ENCODE measurements at regions not wholly inside any gene's neighbourhood (a gene's known extent, or its start where the extent isn't known, plus 50 kb on each side); places are given as distances from the start of the nearest gene placed in this dataset.
"Not testable (repeated sequence)": the region's sequence is repeated elsewhere in the genome, so short reads cannot be mapped to it uniquely, and the experiment has no call there.

DNA sequence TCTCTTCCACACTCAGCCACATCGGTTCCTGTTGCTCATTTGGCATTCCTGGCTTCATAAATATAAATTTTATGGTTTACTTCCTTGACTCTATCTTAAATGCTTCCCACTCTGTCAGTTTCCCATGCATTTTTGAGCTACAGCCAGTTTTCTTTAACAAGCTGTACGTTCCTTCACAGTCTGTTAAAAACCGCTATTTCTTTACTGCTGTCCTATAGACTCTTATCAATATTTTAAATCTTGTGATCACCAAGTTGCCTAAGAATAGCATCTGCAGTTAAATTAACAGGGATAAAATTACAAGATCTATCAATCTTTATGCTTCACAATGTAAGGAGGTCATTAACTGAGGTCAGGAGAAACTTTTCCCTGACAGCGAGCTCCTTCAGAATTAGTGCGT is 103.1 kb upstream of the RHOBTB1 start:
- Histone ChIP-seq H3K4me1 (ENCODE audit: insufficient read depth, low read length) (no peaks in the 10 kb centered on the region), H3K4me3 (ENCODE audit: low read depth in 1 of 2, low read length in 2 of 2) (no peak overlapping the region), H3K4me2 (ENCODE audit: insufficient read depth, low read length) (no peak overlapping the region), H3K79me2 (ENCODE audit: insufficient read depth, low read length) (no peaks in the 10 kb centered on the region), H2AFZ (ENCODE audit: low read depth, low read length) (no peak overlapping the region), H3K27me3 (ENCODE audit: insufficient read depth, low read length, poor library complexity) (no peaks in the 10 kb centered on the region), H3K9ac (ENCODE audit: low read depth, low read length) (no peak overlapping the region), H3K9me3 (ENCODE audit: insufficient read depth, low read length, severe bottlenecking) (no peaks in the 10 kb centered on the region), H4K20me1 (ENCODE audit: insufficient read depth, low read length) (no peaks in the 10 kb centered on the region), H3K36me3 (ENCODE audit: insufficient read depth, low read length) (no peaks in the 10 kb centered on the region), H3K27ac (ENCODE audit: low read length) (no peak overlapping the region)
- no peak for TF ChIP-seq EZH2 (IDR thresholded peaks at IDR 0.05; ENCODE audit: borderline replicate concordance, low read depth, low read length, severe bottlenecking)
- TF ChIP-seq, protein P1, sequence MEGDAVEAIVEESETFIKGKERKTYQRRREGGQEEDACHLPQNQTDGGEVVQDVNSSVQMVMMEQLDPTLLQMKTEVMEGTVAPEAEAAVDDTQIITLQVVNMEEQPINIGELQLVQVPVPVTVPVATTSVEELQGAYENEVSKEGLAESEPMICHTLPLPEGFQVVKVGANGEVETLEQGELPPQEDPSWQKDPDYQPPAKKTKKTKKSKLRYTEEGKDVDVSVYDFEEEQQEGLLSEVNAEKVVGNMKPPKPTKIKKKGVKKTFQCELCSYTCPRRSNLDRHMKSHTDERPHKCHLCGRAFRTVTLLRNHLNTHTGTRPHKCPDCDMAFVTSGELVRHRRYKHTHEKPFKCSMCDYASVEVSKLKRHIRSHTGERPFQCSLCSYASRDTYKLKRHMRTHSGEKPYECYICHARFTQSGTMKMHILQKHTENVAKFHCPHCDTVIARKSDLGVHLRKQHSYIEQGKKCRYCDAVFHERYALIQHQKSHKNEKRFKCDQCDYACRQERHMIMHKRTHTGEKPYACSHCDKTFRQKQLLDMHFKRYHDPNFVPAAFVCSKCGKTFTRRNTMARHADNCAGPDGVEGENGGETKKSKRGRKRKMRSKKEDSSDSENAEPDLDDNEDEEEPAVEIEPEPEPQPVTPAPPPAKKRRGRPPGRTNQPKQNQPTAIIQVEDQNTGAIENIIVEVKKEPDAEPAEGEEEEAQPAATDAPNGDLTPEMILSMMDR (IDR thresholded peaks at IDR 0.05; ENCODE audit: borderline replicate concordance, extremely low read depth, low read length, poor library complexity, severe bottlenecking): no peak
- no peak for ATAC-seq (ENCODE audit: insufficient read depth, low read depth)
- DNase-seq: no peak

DNA sequence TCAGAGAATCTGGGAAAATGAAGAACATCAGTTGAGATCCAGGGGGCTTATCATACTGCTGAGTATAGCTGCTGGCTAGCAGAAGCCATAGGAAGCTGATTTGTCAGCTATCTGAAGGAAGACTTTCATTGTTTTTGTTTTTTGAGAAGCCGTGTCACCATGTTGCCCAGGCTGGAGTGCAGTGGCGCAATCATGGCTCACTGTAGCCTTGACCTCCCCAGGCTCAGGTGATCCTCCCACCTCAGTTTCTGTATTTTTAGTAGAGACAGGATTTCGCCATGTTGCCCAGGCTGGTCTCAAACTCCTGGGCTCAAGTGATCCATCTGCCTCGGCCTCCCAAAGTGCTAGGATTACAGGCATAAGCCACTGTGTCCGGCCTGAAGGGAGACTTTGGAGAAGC is 101.5 kb upstream of the RHOBTB1 start:
- not testable (repeated sequence) for ATAC-seq (ENCODE audit: insufficient read depth, low read depth); H3K27me3 ChIP-seq (ENCODE audit: insufficient read depth, low read length, poor library complexity); H3K79me2 ChIP-seq (ENCODE audit: insufficient read depth, low read length); H3K36me3 ChIP-seq (ENCODE audit: insufficient read depth, low read length); H3K9me3 ChIP-seq (ENCODE audit: insufficient read depth, low read length, severe bottlenecking); H3K4me2 ChIP-seq (ENCODE audit: insufficient read depth, low read length); H3K4me3 ChIP-seq (ENCODE audit: low read depth in 1 of 2, low read length in 2 of 2); H4K20me1 ChIP-seq (ENCODE audit: insufficient read depth, low read length); H3K27ac ChIP-seq (ENCODE audit: low read length); H3K9ac ChIP-seq (ENCODE audit: low read depth, low read length); H3K4me1 ChIP-seq (ENCODE audit: insufficient read depth, low read length); H2AFZ ChIP-seq (ENCODE audit: low read depth, low read length); DNase-seq

- no peaks in the 10 kb centered on the region for H3K4me1 ChIP-seq (ENCODE audit: insufficient read depth, low read length)
- no peaks in the 10 kb centered on the region for H3K36me3 ChIP-seq (ENCODE audit: insufficient read depth, low read length)
- H3K9me3 ChIP-seq (ENCODE audit: insufficient read depth, low read length, severe bottlenecking): no peaks in the 10 kb centered on the region
- H3K4me2 ChIP-seq (ENCODE audit: insufficient read depth, low read length): no peak overlapping the region
- no peak for TF ChIP-seq EZH2 (IDR thresholded peaks at IDR 0.05; ENCODE audit: borderline replicate concordance, low read depth, low read length, severe bottlenecking)
- TF ChIP-seq, protein P1 (IDR thresholded peaks at IDR 0.05; ENCODE audit: borderline replicate concordance, extremely low read depth, low read length, poor library complexity, severe bottlenecking): no peak
- no peaks in the 10 kb centered on the region for H4K20me1 ChIP-seq (ENCODE audit: insufficient read depth, low read length)
- ATAC-seq (ENCODE audit: insufficient read depth, low read depth): no peak
- H3K27me3 ChIP-seq (ENCODE audit: insufficient read depth, low read length, poor library complexity): no peaks in the 10 kb centered on the region
- no peak overlapping the region for H2AFZ ChIP-seq (ENCODE audit: low read depth, low read length)
- H3K79me2 ChIP-seq (ENCODE audit: insufficient read depth, low read length): no peaks in the 10 kb centered on the region
- no peak overlapping the region for H3K27ac ChIP-seq (ENCODE audit: low read length)
- no peak overlapping the region for H3K4me3 ChIP-seq (ENCODE audit: low read depth in 1 of 2, low read length in 2 of 2)
- no peak for DNase-seq
- H3K9ac ChIP-seq (ENCODE audit: low read depth, low read length): no peak overlapping the region
Observed at GRCh38 chr10:61042533-61042932, 98.5 kb upstream of the RHOBTB1 start.

- no peak overlapping the region for H3K4me2 ChIP-seq (ENCODE audit: insufficient read depth, low read length)
- no peaks in the 10 kb centered on the region for H3K27me3 ChIP-seq (ENCODE audit: insufficient read depth, low read length, poor library complexity)
- no peaks in the 10 kb centered on the region for H3K4me1 ChIP-seq (ENCODE audit: insufficient read depth, low read length)
- no peaks in the 10 kb centered on the region for H3K79me2 ChIP-seq (ENCODE audit: insufficient read depth, low read length)
- TF ChIP-seq EZH2 (IDR thresholded peaks at IDR 0.05; ENCODE audit: borderline replicate concordance, low read depth, low read length, severe bottlenecking): no peak
- TF ChIP-seq, protein P1 (IDR thresholded peaks at IDR 0.05; ENCODE audit: borderline replicate concordance, extremely low read depth, low read length, poor library complexity, severe bottlenecking): no peak
- DNase-seq (no peak), ATAC-seq (ENCODE audit: insufficient read depth, low read depth) (no peak)
- no peaks in the 10 kb centered on the region for H4K20me1 ChIP-seq (ENCODE audit: insufficient read depth, low read length)
- H3K4me3 ChIP-seq (ENCODE audit: low read depth in 1 of 2, low read length in 2 of 2): no peak overlapping the region
- no peak overlapping the region for H3K9ac ChIP-seq (ENCODE audit: low read depth, low read length)
- H3K9me3 ChIP-seq (ENCODE audit: insufficient read depth, low read length, severe bottlenecking): no peaks in the 10 kb centered on the region
- no peaks in the 10 kb centered on the region for H3K36me3 ChIP-seq (ENCODE audit: insufficient read depth, low read length)
- H2AFZ ChIP-seq (ENCODE audit: low read depth, low read length): no peak overlapping the region
- H3K27ac ChIP-seq (ENCODE audit: low read length): no peak overlapping the region
Observed at GRCh38 chr10:61040399-61041016, 96.5 kb upstream of the RHOBTB1 start.
